AG04450 (cell line): ENCODE measurements at regions not wholly inside any gene's neighbourhood (a gene's known extent, or its start where the extent isn't known, plus 50 kb on each side); places are given as distances from the start of the nearest gene placed in this dataset.

Source experiments
- CTCF ChIA-PET: fragments of 300-600, 350-600 bp; formaldehyde crosslinking; extraction: SDS; loops from one replicate; lab custom pipeline; 2022; ENCODE audit warnings: antibody characterized with exemption, inconsistent platforms; lab: Charles Lee
- POLR2A ChIA-PET: fragments of 350-600 bp; formaldehyde crosslinking; extraction: SDS; loops from one replicate; lab custom pipeline; 2021; ENCODE audit warnings: antibody characterized with exemption, inconsistent platforms; lab: Yijun Ruan, JAX
- DNase-seq: peaks from one replicate; pipeline ENCODE4 v3.0.0-alpha.2; 2011; ENCODE audit warnings: low read depth, low spot score
- H3K27ac ChIP-seq: one replicate; pipeline ENCODE4 v1.5.1; 2012; ENCODE audit warnings: low read depth, low read length, control low read depth
- H3K27me3 ChIP-seq: one replicate; pipeline ENCODE4 v1.6.0; 2012; ENCODE audit warnings: low read length; ENCODE audit not compliant: control insufficient read depth, insufficient read depth
- H3K4me3 ChIP-seq: 2 replicates; pipeline ENCODE4 v1.5.1; 2011; ENCODE audit warnings: mild to moderate bottlenecking, low read depth, low read length, control low read depth
- H3K9me3 ChIP-seq: 2 replicates; pipeline ENCODE4 v1.5.1; 2012; ENCODE audit warnings: low read length; ENCODE audit not compliant: control insufficient read depth, insufficient read depth
- TF ChIP-seq, protein P1 (sequence below): IDR thresholded peaks from 2 replicates; pipeline ENCODE4 v1.5.1; 2011; ENCODE audit warnings: low read depth, low read length, control low read depth, inconsistent platforms

DNA sequence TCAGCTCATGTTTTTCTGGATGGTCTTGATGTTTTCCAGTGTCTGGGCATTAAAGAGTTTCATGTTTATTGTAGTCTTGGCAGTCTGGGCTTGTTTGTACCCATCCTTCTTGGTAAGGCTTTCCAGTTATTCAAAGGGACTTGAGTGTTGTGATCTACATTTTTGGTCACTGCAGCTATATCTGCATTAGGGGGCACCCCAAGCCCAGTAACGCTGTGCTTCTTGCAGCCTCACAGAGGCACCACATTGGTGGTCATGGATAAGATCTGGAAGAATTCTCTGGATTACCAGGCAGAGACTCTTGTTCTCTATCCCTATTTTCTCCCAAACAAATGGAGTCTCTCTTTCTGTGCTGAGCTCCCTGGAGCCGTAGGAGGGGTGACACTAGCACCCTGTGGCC, 451.5 kb upstream of the FAT3 start:
- no peak overlapping the region for H3K4me3 ChIP-seq
- H3K9me3 ChIP-seq: peaks cover 7% of the 10 kb centered on the region; the same call in 1 of the 2 replicates
- ChIA-PET CTCF (no interaction called here), POLR2A (no interaction called here)
- H3K27me3 ChIP-seq: no peaks in the 10 kb centered on the region
- TF ChIP-seq, protein P1, sequence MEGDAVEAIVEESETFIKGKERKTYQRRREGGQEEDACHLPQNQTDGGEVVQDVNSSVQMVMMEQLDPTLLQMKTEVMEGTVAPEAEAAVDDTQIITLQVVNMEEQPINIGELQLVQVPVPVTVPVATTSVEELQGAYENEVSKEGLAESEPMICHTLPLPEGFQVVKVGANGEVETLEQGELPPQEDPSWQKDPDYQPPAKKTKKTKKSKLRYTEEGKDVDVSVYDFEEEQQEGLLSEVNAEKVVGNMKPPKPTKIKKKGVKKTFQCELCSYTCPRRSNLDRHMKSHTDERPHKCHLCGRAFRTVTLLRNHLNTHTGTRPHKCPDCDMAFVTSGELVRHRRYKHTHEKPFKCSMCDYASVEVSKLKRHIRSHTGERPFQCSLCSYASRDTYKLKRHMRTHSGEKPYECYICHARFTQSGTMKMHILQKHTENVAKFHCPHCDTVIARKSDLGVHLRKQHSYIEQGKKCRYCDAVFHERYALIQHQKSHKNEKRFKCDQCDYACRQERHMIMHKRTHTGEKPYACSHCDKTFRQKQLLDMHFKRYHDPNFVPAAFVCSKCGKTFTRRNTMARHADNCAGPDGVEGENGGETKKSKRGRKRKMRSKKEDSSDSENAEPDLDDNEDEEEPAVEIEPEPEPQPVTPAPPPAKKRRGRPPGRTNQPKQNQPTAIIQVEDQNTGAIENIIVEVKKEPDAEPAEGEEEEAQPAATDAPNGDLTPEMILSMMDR: no peak
- no peak for DNase-seq
- no peak overlapping the region for H3K27ac ChIP-seq

- POLR2A ChIA-PET: no interaction called here
- Histone ChIP-seq H3K9me3 (peaks cover 7% of the 10 kb centered on the region; the same call in 1 of the 2 replicates), H3K27me3 (no peaks in the 10 kb centered on the region), H3K4me3 (no peak overlapping the region), H3K27ac (no peak overlapping the region)
- DNase-seq: no peak
- CTCF ChIA-PET: no interaction called here
- TF ChIP-seq, protein P1: no peak
These were observed 452.7 kb upstream of the FAT3 start for GRCh38 chr11:91771961-91772360.

GRCh38 chr11:91768783-91769182, 455.8 kb upstream of the FAT3 start:
- ChIA-PET CTCF (no interaction called here), POLR2A (no interaction called here)
- no peak for DNase-seq
- Histone ChIP-seq H3K9me3 (peaks cover 7% of the 10 kb centered on the region; the same call in 1 of the 2 replicates), H3K27me3 (no peaks in the 10 kb centered on the region), H3K4me3 (no peak overlapping the region), H3K27ac (no peak overlapping the region)
- TF ChIP-seq, protein P1: no peak

DNA sequence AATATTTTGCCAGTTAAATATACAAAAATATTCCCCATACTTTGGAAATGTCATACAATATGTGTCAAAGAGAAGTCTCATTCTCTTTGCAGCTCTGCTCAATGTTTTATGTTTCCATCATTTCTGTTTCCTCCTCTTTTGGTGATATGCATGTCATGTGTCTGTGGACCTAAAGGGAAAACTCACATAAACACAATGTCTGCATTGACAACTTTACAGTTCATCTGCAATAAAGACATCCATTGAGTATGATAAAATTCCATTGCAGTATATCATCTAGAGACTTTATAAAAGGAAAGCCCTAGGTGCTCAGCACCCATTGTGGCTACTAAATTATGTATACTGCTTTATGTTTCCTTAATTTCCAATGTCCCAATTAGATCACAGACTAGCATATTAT, 461.3 kb upstream of the FAT3 start:
- TF ChIP-seq, protein P1: no peak
- Histone ChIP-seq H3K27ac (no peak overlapping the region), H3K27me3 (no peaks in the 10 kb centered on the region), H3K9me3 (no peaks in the 10 kb centered on the region), H3K4me3 (no peak overlapping the region)
- DNase-seq: no peak
- POLR2A ChIA-PET: no interaction called here
- CTCF ChIA-PET: no interaction called here

DNA sequence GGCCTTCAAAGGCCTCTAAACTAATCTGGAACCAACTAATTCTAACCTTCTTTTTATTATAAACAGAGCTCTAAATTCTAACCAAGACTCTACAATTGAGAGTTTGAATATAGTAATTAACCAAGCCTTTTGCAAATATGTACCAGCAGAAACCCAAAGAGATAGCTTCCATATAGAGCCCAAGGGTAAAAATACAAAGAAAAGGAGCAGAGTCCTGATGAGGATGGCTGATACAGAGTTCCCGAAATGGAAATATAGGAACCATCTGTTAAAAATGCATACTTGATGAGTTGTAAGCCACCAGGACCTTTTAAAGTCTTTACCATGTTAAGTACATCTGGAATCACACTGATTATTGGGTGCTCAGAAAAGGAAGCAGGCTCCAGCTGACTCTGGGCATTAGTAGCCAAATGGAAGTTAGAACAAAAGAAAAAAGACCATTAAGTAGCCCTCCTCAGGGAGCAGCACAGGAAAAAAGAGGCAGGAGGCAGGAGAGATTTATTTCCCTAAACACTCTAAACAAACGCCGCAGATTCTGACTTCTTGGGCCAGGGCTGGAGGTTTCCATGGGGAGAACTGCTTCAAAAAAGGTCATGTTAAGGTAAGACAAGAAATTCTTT, 463.1 kb upstream of the FAT3 start:
- ChIA-PET CTCF (no interaction called here), POLR2A (no interaction called here)
- Histone ChIP-seq H3K27me3 (no peaks in the 10 kb centered on the region), H3K4me3 (no peak overlapping the region), H3K9me3 (no peaks in the 10 kb centered on the region), H3K27ac (no peak overlapping the region)
- DNase-seq: no peak
- TF ChIP-seq, protein P1: no peak
